Activated CD4-positive, alpha-beta T cell treated with anti-CD3 and anti-CD28 coated beads for 48 hours (primary cell): ENCODE measurements at regions not wholly inside any gene's neighbourhood (a gene's known extent, or its start where the extent isn't known, plus 50 kb on each side); places are given as distances from the start of the nearest gene placed in this dataset.

Experiments
- DNase-seq: peaks from one replicate; pipeline ENCODE4 v3.0.0-alpha.2; 2020

DNA sequence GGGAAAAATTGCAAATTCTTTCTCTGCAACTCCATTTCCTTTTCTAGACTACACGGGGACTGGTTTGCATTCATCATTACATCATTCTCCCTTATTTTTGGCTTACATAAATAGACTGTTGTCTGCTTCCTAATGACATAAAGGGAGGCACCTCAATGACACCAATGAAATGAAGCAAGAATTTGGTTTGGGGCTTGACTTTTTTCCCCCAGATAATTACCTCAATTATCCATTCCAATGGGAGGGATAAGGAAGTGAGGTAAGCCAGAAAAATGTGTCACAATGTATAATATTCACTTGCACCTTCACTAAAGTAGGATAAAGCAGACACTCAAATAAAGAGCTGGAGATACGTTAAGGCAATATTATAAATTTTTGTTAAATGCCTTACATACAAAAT lies 240.6 kb upstream of the GRIP1 start:
- no peak for DNase-seq

- DNase-seq: no peak
These were observed 241.3 kb upstream of the GRIP1 start for GRCh38 chr12:66920205-66920604.

- DNase-seq: no peak
These were observed 242.3 kb upstream of the GRIP1 start for GRCh38 chr12:66921151-66921550.

DNA sequence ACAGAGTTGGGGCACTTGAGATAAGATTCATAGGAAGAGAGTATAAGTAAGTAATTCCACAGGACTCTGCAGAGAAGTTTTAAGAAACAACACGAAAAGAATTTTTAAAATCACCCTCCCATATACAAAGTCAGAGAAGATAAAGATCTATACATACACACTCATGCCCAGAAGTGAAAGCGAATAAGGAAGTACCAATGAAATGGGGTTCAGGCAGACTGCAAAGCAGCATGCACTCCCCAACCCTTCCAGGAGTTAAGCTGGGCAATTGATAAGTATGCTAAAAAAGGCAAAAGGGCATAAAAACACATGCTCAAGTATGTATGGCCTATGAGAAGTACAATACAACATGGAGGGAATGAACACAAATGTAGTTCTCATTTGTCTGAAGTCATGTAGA lies 246.2 kb upstream of the GRIP1 start:
- DNase-seq: no peak

GRCh38 chr12:66929121-66929520 lies 250.2 kb upstream of the GRIP1 start:
- DNase-seq: peak; percentile 47

DNA sequence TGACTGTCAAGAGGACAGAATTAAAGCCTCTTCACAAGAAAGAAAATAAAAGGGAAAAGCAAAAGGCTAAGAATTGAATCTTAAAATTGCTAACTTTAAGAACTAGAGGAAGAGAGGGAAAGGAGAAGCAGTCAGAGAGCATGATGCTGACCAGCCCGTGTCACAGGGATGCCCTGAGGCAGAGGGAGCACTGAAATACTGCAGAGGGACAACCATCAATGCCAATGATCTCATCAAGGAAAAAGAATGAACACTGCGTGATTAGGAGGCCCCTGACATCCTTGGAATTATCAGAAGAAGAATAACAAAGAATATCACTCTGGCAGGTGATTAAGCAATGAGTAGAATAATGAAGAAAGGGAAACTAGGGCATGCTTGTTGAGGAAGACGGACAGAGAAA lies 252.2 kb upstream of the GRIP1 start:
- no peak for DNase-seq

DNA sequence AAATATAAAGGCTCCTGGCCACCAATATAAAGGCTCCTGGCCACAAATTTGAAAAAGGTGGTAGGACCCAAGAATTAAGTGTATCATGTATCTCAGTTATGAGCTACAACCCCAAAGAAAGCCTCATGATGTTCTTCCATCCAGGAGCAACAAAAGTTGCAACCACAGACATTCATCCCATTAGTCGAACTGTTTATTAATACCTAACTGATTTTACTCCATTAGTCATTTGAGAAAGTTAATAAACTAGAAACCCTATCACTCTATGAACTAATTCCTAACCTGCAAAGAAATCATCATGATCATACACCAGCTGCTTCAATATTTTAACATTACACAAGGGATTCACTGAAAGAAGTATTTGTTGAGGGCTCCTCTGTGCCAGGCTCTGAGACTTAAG lies 253.2 kb upstream of the GRIP1 start:
- DNase-seq: no peak

DNA sequence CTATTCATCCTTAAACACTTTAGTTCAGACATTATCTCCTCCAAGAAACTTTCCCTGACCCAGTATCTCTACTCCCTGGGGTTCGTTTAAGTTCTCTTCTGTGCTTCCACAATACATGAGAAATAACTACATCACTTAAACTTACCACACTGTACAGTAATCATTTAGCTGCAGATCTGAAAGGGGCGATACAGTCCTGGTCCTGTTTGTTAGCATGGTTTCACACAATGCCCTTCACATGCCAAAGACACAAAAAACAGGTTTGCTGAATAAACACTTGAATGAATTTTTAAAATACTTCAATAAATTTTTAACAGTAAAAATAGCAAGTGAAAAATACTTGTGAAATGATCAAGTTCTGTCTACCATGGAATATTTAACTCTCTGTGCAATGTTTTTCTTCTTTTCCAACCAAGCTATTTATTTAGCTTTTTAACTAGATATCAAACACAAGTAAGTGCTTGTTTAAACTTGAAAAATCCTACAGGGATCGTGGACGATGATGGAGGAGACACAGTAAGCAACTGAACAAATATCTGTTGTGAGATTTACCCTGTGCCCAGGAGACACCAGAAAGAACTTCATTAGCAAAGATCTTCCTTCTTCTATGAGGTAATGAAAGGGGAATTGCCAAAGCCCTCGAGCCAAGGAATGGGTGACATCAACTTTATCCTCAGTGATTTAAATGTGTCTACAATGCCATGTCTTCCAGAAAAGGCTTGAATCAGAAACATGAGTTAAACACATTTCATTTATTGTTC lies 255.6 kb upstream of the GRIP1 start:
- no peak for DNase-seq

DNA sequence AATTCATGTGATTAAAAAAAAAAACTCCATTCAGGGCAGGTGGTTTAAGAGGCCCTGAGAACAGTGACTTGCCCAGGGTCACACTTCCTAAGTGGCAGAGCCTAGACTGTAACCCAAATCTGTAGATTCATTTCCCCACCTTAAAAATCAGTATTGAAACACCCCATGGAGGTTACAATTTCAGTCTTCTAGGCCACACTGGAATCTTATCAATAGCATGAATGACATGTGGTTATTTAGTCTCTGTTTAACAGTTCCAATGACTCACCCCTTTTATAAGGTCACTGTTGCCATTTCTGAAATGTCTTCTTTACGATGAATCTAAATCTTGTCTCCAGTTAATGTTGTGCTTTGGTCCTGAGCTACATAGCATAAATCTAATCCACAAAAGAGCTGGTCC lies 262.3 kb upstream of the GRIP1 start:
- peak; percentile 15 for DNase-seq

- DNase-seq: no peak
These were observed 264.0 kb upstream of the GRIP1 start for GRCh38 chr12:66942741-66943465.

GRCh38 chr12:66944365-66944764 lies 265.5 kb upstream of the GRIP1 start:
- DNase-seq: no peak

- no peak for DNase-seq
These were observed 266.4 kb upstream of the GRIP1 start for GRCh38 chr12:66945189-66945817.

DNA sequence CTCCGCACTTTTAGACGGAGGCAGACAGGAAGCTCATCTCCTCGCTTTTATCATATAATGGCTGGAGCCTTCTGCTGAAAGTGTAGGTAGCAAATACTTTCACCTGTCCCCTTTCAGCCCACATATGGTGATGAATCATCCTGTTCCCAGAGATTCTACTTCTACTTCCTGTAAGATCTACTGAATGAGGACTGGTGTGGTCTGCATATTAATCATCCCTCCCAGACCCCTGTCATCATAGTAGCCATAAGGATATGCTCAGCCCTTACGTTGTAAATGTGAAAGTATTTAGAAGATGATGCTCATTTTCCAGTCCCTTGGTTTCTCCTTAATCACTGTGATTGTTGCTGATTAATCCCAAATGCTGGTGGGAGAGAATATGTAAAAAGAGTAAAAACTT lies 268.2 kb upstream of the GRIP1 start:
- peak; percentile 28 for DNase-seq

GRCh38 chr12:66952668-66953067 lies 273.8 kb upstream of the GRIP1 start:
- DNase-seq: no peak

GRCh38 chr12:66956300-66956699 lies 277.4 kb upstream of the GRIP1 start:
- no peak for DNase-seq

DNA sequence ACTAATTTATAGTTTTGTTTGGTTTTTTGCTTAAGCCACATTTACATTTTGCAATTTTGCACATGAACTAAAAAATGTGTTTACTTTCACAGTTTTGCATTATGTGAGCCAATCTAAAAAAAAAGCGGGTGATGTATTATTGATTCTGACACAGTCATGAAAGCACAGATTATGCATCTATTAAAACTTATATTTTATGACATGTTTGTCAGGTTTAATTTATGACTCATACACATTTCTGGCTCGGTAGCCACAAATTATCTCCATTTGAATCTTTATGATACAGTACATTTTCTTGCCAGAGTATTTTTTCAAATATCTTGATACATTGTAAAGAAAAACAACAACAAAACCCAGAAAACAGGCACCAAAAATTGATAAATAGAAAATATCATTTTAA lies 280.4 kb upstream of the GRIP1 start:
- DNase-seq: no peak

DNA sequence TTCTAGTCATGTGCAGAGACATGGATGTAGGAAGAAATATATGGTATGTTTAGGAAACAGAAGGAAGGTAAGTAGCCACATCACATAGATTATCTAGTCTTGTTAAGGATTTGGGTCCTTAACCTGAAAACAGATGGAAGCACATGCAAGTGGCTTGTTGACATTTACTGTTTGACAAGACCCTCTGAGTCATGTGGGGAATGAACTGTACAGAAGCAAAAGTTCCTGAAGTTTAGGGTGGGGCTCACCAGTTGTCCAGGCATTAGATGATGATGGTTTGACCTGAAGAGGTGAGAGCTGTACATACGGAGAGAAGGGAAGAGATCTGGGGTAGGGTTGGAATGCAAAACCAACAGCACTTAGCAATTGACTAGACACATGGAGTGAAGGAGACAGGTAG lies 281.1 kb upstream of the GRIP1 start:
- DNase-seq: no peak

GRCh38 chr12:66960704-66961690 lies 282.1 kb upstream of the GRIP1 start:
- no peak for DNase-seq

DNA sequence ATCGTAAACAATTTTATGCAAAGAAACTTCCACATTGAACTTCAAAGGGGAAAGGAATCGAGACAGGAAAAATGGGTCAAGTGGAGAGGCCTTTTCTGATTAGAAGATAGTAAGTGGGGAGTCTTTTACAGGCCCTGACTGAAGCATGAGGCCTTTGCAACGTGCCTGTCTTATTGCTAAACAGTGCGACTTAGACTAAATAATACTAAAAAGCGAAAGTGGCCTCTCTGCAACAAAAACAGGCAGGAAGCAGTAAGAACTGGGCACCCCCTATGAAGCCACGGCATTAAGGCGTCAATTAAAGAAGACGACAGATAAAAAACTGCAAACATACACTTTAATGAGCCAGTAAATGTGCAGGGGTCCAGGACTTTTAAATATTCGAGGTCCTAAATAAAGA lies 283.4 kb upstream of the GRIP1 start:
- no peak for DNase-seq

DNA sequence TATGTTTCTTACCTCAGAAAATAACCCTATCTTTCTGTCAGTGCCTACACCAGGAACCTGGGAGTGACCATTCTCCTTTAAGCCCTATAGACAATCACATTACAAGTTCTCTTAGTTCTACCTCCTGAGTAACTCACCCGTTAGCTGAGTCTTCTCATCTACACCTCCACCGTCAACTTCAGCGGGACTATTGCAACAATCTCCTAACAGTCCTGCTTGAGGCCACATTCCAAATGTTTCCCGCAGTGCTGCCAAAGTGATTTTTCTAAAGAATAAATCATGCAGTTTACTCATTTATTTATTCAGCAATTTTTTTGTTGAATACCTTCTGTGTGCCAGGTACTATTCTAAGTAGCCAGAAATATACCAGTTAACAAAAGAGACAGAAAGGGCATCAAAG lies 285.0 kb upstream of the GRIP1 start:
- no peak for DNase-seq

DNA sequence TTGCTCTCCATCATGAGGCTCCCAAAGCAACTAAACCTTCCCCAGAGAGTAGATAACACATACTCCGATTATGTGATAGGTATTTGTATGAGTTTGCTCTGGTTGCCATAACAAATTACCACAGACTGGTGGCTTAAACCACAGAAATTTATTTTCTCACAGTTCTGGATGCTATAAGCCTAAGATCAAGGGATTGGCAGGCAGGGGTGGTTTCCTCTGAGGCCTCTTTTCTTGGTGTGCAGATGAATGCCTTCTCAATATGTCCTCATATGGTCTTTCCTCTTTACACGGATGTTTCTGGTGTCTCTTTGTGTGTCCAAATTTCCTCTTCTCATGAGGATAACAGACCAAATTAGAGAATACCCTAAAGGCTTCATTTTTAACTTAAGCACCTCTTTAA lies 285.8 kb upstream of the GRIP1 start:
- DNase-seq: peak; percentile 56

DNA sequence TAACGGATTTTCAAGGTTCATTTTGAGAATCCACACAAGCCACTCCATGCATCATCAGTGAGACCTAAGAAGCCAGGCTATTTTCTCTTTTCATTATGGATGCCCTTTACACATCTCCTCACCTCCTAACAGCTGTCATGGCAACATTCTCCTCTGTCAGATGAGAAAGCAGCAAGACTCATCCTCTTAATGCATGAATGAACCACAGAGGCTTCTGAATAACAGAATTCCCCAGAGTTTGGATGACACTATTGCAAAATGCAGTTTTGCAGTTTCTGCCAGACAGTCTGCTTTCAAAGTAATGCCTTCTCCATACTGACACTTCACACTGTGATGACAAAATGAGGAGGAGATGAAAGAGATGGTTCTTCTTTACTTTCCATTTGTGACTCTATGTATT lies 286.7 kb upstream of the GRIP1 start:
- DNase-seq: no peak

DNA sequence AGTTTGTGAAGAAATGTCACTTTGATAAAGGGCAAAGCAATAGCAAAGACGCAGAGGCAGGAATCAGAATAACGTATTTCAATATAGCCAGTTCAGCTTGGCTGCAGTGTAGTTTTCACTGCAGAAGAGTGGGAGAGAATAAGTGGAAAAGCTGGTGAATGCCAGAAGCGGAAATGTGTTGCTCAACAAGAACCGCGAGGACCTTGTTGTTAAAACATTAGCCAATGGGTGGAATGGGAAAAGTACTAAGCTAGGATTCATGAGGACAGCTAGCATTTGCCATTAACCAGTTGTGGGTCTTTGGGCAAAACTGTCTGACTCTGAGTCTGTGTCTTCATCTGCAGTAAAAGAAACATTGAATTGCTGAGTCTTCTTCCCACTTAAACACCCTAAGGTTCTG lies 292.9 kb upstream of the GRIP1 start:
- no peak for DNase-seq
